ENCODE measurements at regions not wholly inside any gene's neighbourhood (a gene's known extent, or its start where the extent isn't known, plus 50 kb on each side); places are given as distances from the start of the nearest gene placed in this dataset.

- DNase-seq (ENCODE audit: low spot score), result no peak
Measured at GRCh38 chr13:97134364-97135095, 87.6 kb upstream of the MBNL2 start.

DNA sequence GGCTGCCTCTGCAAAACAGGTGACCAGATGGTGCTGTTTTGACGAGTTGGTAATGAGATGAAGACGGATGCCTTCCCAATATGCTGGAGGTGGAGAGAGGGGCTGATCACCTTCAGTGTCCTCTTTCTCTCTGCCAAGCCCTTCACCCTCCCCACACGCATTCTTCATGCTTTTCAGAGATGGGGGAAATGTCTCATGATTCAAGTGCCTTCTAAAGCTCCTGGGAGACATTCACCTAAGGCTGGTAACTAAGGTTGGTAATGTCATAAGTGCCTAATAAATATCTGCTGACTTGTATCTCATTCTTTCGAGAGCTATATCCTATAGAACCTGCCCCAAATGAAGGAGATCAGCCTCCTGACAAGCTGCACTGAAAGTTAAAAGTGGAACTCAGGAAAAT lies 86.2 kb upstream of the MBNL2 start:
- no peak for DNase-seq (ENCODE audit: low spot score)

DNA sequence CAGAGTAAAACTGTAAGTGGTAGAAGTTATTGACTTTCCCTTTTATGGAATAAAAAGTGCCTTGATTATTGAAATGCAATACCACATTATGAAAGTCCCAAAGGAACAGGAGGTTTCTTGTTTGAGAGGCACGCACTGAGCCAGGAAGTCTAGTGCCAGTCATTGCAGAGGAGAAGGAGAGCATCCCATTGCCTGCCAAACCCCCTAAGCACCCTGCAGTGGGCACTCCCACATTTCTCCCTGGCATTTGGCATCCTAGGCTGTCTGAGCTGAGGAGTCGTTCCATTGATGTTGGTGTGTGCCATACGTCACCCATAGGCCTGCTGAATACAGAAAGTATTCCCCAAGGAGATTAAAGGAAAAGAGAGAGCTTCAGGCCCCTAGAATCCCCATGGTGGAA lies 85.7 kb upstream of the MBNL2 start:
- no peak for DNase-seq (ENCODE audit: low spot score)

- DNase-seq (ENCODE audit: low spot score), result no peak
Measured at GRCh38 chr13:97139691-97140090, 82.4 kb upstream of the MBNL2 start.

GRCh38 chr13:97140131-97140530 lies 82.0 kb upstream of the MBNL2 start:
- no peak for DNase-seq (ENCODE audit: low spot score)

DNA sequence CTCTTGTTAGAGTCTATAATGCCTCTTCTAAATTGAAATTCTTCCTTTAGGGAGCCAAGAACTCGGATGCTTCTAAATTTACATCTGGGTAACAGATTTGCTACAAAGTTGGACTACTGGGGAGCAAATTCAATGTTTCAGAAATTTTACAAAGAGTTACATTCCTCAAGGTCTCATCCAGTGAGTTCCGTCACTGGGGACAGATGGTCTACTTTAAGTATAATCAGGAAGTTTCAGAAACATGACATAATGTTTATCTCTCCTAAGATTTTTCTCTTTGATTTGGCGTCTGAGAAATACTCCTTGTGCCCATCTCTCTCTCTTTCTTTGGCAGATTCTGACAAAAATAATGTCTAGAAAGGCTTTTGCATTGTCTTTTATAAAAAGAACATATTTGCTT lies 81.5 kb upstream of the MBNL2 start:
- no peak for DNase-seq (ENCODE audit: low spot score)

- no peak for DNase-seq (ENCODE audit: low spot score)
Measured at GRCh38 chr13:97141097-97141496, 81.0 kb upstream of the MBNL2 start.

DNA sequence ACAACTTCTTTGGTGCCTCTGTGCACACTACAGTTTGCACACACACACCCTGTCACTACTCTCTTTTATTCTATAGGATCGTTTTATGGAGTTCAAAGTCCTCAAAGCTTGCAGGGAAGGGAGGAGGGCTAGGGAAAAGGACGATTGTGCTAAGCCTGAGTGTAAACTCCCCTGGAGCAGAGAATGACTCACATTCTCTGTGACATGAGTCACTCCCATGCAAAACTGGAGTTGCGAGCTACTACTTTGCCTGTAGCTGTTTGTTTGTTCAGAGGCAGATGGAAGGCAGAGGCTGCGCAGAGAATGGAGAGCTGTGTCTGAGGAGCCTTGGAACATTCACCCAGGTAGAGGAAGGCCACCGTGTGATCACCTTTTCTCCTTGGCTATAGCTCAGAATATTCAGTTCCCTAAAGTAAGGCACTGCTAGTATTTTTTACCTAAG lies 80.5 kb upstream of the MBNL2 start:
- peak; percentile 84 for DNase-seq (ENCODE audit: low spot score)

GRCh38 chr13:97142452-97142851 lies 79.7 kb upstream of the MBNL2 start:
- DNase-seq (ENCODE audit: low spot score), result peak; percentile 34

DNA sequence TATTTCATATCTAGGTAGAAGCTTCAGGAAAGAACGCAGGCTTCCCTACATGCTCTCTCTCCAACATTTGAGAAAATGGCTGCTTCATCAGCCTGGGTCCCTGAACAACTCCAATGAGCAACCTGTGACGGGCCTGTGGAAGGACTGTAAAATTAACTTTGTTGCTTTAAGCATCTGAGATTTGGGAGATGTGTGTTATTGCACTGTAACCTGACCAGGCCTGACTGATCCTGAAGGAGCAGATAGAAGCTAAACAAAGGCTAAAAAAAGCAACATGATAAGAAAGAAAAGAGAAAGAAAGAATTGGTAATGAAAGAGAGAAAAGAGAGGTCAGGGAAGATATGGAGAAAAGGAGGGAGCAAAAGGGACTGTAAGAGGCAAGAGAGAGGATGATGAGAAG lies 77.1 kb upstream of the MBNL2 start:
- DNase-seq (ENCODE audit: low spot score), result no peak

GRCh38 chr13:97148894-97149293 lies 73.2 kb upstream of the MBNL2 start:
- DNase-seq (ENCODE audit: low spot score), result no peak

DNA sequence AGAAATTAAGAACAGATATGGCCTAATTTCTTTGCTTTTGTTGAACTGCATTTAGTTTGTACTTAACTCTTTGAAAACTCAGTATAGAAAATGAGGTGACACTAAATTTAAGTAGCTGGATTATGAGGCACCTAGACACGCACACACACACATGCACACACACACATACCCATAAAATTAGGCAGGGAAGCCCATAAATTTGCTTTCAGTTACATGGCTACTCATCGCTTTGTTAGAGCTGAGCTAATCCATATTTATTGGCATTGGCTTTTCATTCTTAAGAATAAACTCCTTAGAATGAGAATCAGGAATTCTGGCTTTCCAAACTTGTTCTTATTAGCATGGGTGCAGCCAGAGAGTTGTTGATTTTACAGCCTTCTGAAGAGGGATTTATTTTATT lies 61.7 kb upstream of the MBNL2 start:
- DNase-seq (ENCODE audit: low spot score), result no peak

GRCh38 chr13:97161582-97162231 lies 60.4 kb upstream of the MBNL2 start:
- DNase-seq (ENCODE audit: low spot score), result no peak

DNA sequence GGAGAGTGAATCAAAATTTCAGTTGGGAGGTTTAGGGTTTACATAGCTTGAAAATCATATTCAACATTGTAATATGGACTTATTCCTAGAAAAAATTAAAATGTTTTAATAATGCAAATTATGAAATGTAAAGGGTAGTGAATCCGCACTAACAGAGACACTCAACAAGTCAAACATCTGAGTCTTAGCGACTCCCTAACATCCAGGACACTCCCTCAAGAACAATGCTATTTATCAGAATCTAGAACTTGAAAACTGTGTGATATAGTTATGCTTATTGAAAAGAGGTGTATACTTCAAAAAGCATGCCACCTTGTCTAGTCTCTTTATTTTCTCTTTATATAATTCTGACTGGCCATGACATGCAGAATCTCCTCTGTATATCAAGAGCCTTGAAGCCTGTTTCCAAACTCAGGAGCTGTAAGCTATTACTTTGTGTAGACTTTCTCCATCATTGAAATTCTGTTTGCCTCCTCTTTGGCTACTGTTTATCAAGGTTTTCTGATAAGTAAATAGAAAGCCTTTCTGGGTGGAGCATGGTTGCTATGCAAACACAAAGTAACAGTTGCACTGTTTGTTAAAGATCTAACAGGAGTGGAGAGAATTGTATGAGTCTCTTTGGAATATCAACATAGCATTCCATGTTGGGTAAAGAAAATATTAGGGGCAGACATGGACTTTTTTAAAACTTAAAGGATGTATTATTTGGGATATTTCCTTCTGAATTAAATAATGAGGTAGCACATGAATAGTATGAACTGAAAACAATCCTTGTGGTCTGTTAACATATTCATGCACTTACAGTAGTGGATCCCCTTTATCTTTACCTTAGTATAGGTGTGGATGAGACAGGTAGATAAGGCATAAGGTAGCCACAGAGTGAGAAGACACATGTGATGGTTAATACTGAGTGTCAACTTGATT lies 56.4 kb upstream of the MBNL2 start:
- no peak for DNase-seq (ENCODE audit: low spot score)

- no peak for DNase-seq (ENCODE audit: low spot score)
Measured at GRCh38 chr13:97171136-97171535, 51.0 kb upstream of the MBNL2 start.

Measured in H4 (cell line).